Mesendoderm (in vitro differentiated cells): ENCODE measurements at regions not wholly inside any gene's neighbourhood (a gene's known extent, or its start where the extent isn't known, plus 50 kb on each side); places are given as distances from the start of the nearest gene placed in this dataset.

ENCODE experiments used
- DNase-seq: peaks from one replicate; pipeline ENCODE4 v3.0.0; 2013
- H2AK5ac ChIP-seq: 2 replicates; pipeline ENCODE4 v1.6.1; 2013; ENCODE audit warnings: low read length, inconsistent platforms
- H2BK120ac ChIP-seq: 2 replicates; pipeline ENCODE4 v1.6.1; 2013; ENCODE audit warnings: low read depth, mild to moderate bottlenecking, low read length, moderate library complexity, mixed read lengths
- H2BK15ac ChIP-seq: replicated peaks from 2 replicates; pipeline ENCODE4 v1.6.1; 2013; ENCODE audit warnings: low read depth, mild to moderate bottlenecking, moderate library complexity
- H2BK5ac ChIP-seq: 2 replicates; pipeline ENCODE4 v1.6.1; 2013; ENCODE audit warnings: low read length, inconsistent platforms
- H3K18ac ChIP-seq: 2 replicates; pipeline ENCODE4 v1.6.1; 2013; ENCODE audit warnings: mild to moderate bottlenecking, low read length, mixed read lengths
- H3K23ac ChIP-seq: one replicate; pipeline ENCODE4 v1.6.1; 2013; ENCODE audit warnings: low read length
- H3K27ac ChIP-seq: 2 replicates; pipeline ENCODE4 v1.5.1; 2013; ENCODE audit warnings: low read depth, mild to moderate bottlenecking, inconsistent platforms, low read length, moderate library complexity
- H3K27me3 ChIP-seq: 2 replicates; pipeline ENCODE4 v1.6.1; 2013; ENCODE audit warnings: low read length, control low read depth, mild to moderate bottlenecking, inconsistent platforms; ENCODE audit not compliant: insufficient read depth, poor library complexity
- H3K36me3 ChIP-seq: 2 replicates; pipeline ENCODE4 v1.6.1; 2013; ENCODE audit warnings: low read length, inconsistent platforms; ENCODE audit not compliant: control insufficient read depth, insufficient read depth
- H3K4ac ChIP-seq: one replicate; pipeline ENCODE4 v1.6.1; 2013; ENCODE audit warnings: low read depth, mild to moderate bottlenecking, low read length, moderate library complexity
- H3K4me1 ChIP-seq: 2 replicates; pipeline ENCODE4 v1.6.1; 2013; ENCODE audit warnings: low read depth, low read length, inconsistent platforms; ENCODE audit not compliant: control insufficient read depth
- H3K4me2 ChIP-seq: 2 replicates; pipeline ENCODE4 v1.6.1; 2013; ENCODE audit warnings: low read length
- H3K4me3 ChIP-seq: 2 replicates; pipeline ENCODE4 v1.5.1; 2013; ENCODE audit warnings: mild to moderate bottlenecking, low read length
- H3K56ac ChIP-seq: one replicate; pipeline ENCODE4 v1.6.1; 2013; ENCODE audit warnings: low read length
- H3K79me1 ChIP-seq: 2 replicates; pipeline ENCODE4 v1.6.1; 2013; ENCODE audit warnings: low read length, inconsistent platforms
- H3K79me2 ChIP-seq: 2 replicates; pipeline ENCODE4 v1.6.1; 2013; ENCODE audit warnings: mild to moderate bottlenecking, low read length; ENCODE audit not compliant: control insufficient read depth, insufficient read depth
- H3K9ac ChIP-seq: 2 replicates; pipeline ENCODE4 v1.6.1; 2013; ENCODE audit warnings: low read length, inconsistent platforms
- H4K5ac ChIP-seq: one replicate; pipeline ENCODE4 v1.6.1; 2013; ENCODE audit warnings: low read length
- H4K8ac ChIP-seq: one replicate; pipeline ENCODE4 v1.6.1; 2013; ENCODE audit warnings: low read depth, mild to moderate bottlenecking, control low read depth, low read length, moderate library complexity
- WGBS: extraction: QIAGEN DNeasy Blood & Tissue Kit; methylation state at CpG from one replicate; pipeline ENCODE4 v1.1.7; 2013; ENCODE audit warnings: low lambda C conversion rate, missing lambda C conversion rate; ENCODE audit not compliant: insufficient coverage; ENCODE audit errors: extremely low coverage; 5-methylcytosine and 5-hydroxymethylcytosine counted together

- Histone ChIP-seq H3K4ac (no peak overlapping the region), H4K8ac (no peak overlapping the region), H3K4me1 (no peaks in the 10 kb centered on the region), H3K18ac (no peak overlapping the region), H3K36me3 (no peaks in the 10 kb centered on the region), H3K27ac (no peak overlapping the region), H2AK5ac (no peak overlapping the region), H2BK120ac (no peak overlapping the region), H3K79me2 (no peaks in the 10 kb centered on the region), H2BK5ac (no peak overlapping the region), H3K79me1 (no peaks in the 10 kb centered on the region), H3K56ac (no peak overlapping the region), H3K4me2 (no peak overlapping the region), H3K27me3 (no peaks in the 10 kb centered on the region), H4K5ac (no peak overlapping the region), H3K4me3 (no peak overlapping the region), H3K23ac (no peak overlapping the region), H2BK15ac (no peak overlapping the region), H3K9ac (no peak overlapping the region)
- no peak for DNase-seq
- no CpG with 5 or more reads among the region's 2 CpGs for WGBS
These were observed 520.7 kb upstream of the AADAT start for GRCh38 chr4:170610434-170610833.

GRCh38 chr4:170599894-170600293, 510.1 kb upstream of the AADAT start:
- Histone ChIP-seq H3K27me3 (no peaks in the 10 kb centered on the region), H3K4me2 (no peak overlapping the region), H3K4ac (no peak overlapping the region), H4K8ac (no peak overlapping the region), H3K79me1 (no peaks in the 10 kb centered on the region), H2BK5ac (no peak overlapping the region), H3K4me3 (no peak overlapping the region), H3K18ac (no peak overlapping the region), H3K36me3 (no peaks in the 10 kb centered on the region), H3K27ac (no peak overlapping the region), H4K5ac (no peak overlapping the region), H2BK15ac (no peak overlapping the region), H3K4me1 (no peaks in the 10 kb centered on the region), H3K56ac (no peak overlapping the region), H3K79me2 (no peaks in the 10 kb centered on the region), H2AK5ac (no peak overlapping the region), H2BK120ac (no peak overlapping the region), H3K23ac (no peak overlapping the region), H3K9ac (no peak overlapping the region)
- no CpG with 5 or more reads among the region's 4 CpGs for WGBS
- DNase-seq, result no peak

GRCh38 chr4:170591076-170591475, 501.3 kb upstream of the AADAT start:
- WGBS, result no CpG with 5 or more reads among the region's 3 CpGs
- peak overlapping the region; percentile 39 for H3K56ac ChIP-seq
- no peak overlapping the region for H4K8ac ChIP-seq
- no peaks in the 10 kb centered on the region for H3K79me2 ChIP-seq
- H3K27ac ChIP-seq, result no peak overlapping the region
- no peak overlapping the region for H3K4me3 ChIP-seq
- H2BK5ac ChIP-seq, result no peak overlapping the region
- no peaks in the 10 kb centered on the region for H3K4me1 ChIP-seq
- H3K9ac ChIP-seq, result no peak overlapping the region
- no peaks in the 10 kb centered on the region for H3K36me3 ChIP-seq
- H3K79me1 ChIP-seq, result no peaks in the 10 kb centered on the region
- no peak overlapping the region for H4K5ac ChIP-seq
- DNase-seq, result peak; percentile 23
- H2AK5ac ChIP-seq, result no peak overlapping the region
- H3K27me3 ChIP-seq, result no peaks in the 10 kb centered on the region
- no peak overlapping the region for H3K23ac ChIP-seq
- H2BK120ac ChIP-seq, result peak overlapping the region; percentile 82
- no peak overlapping the region for H3K4ac ChIP-seq
- H3K4me2 ChIP-seq, result no peak overlapping the region
- no peak overlapping the region for H2BK15ac ChIP-seq
- H3K18ac ChIP-seq, result peak overlapping the region; percentile 51

GRCh38 chr4:170589597-170590191, 499.9 kb upstream of the AADAT start:
- no peak overlapping the region for H2AK5ac ChIP-seq
- peak; percentile 56 for DNase-seq
- no peaks in the 10 kb centered on the region for H3K36me3 ChIP-seq
- no peaks in the 10 kb centered on the region for H3K79me2 ChIP-seq
- no CpG with 5 or more reads among the region's 3 CpGs for WGBS
- no peak overlapping the region for H3K4me2 ChIP-seq
- H3K27me3 ChIP-seq, result no peaks in the 10 kb centered on the region
- no peak overlapping the region for H4K8ac ChIP-seq
- no peak overlapping the region for H3K18ac ChIP-seq
- H3K4me1 ChIP-seq, result no peaks in the 10 kb centered on the region
- H2BK120ac ChIP-seq, result no peak overlapping the region
- no peak overlapping the region for H3K27ac ChIP-seq
- no peak overlapping the region for H2BK5ac ChIP-seq
- H3K79me1 ChIP-seq, result no peaks in the 10 kb centered on the region
- H3K9ac ChIP-seq, result no peak overlapping the region
- H3K56ac ChIP-seq, result no peak overlapping the region
- no peak overlapping the region for H2BK15ac ChIP-seq
- no peak overlapping the region for H3K4me3 ChIP-seq
- no peak overlapping the region for H3K23ac ChIP-seq
- no peak overlapping the region for H3K4ac ChIP-seq
- H4K5ac ChIP-seq, result no peak overlapping the region

GRCh38 chr4:170581969-170582368, 492.2 kb upstream of the AADAT start:
- Histone ChIP-seq H3K23ac (no peak overlapping the region), H3K4me1 (no peaks in the 10 kb centered on the region), H4K5ac (no peak overlapping the region), H3K4me3 (no peak overlapping the region), H2BK15ac (peak overlapping the region; percentile 64), H3K18ac (no peak overlapping the region), H4K8ac (no peak overlapping the region), H3K79me2 (no peaks in the 10 kb centered on the region), H2BK5ac (no peak overlapping the region), H3K9ac (no peak overlapping the region), H3K27ac (no peak overlapping the region), H3K4me2 (no peak overlapping the region), H3K79me1 (no peaks in the 10 kb centered on the region), H3K56ac (no peak overlapping the region), H2BK120ac (no peak overlapping the region), H3K36me3 (no peaks in the 10 kb centered on the region), H2AK5ac (no peak overlapping the region), H3K4ac (no peak overlapping the region), H3K27me3 (no peaks in the 10 kb centered on the region)
- peak; percentile 59 for DNase-seq
- WGBS, result no CpG with 5 or more reads among the region's 5 CpGs

- no CpG with 5 or more reads among the region's 7 CpGs for WGBS
These were observed 491.6 kb upstream of the AADAT start for GRCh38 chr4:170581322-170581721.

More at GRCh38 chr4:170581322-170581721, 491.6 kb upstream of the AADAT start:
- Histone ChIP-seq H4K8ac (no peak overlapping the region), H2BK120ac (no peak overlapping the region), H2BK5ac (no peak overlapping the region), H3K4ac (no peak overlapping the region), H3K79me1 (no peaks in the 10 kb centered on the region), H3K27ac (no peak overlapping the region), H3K18ac (peak overlapping the region; percentile 45), H3K9ac (no peak overlapping the region), H3K27me3 (no peaks in the 10 kb centered on the region), H3K4me3 (no peak overlapping the region), H2BK15ac (no peak overlapping the region), H3K4me1 (no peaks in the 10 kb centered on the region), H4K5ac (no peak overlapping the region), H3K23ac (no peak overlapping the region), H3K79me2 (no peaks in the 10 kb centered on the region), H3K4me2 (no peak overlapping the region), H3K56ac (no peak overlapping the region), H2AK5ac (no peak overlapping the region), H3K36me3 (no peaks in the 10 kb centered on the region)
- DNase-seq, result peak; percentile 87
